Smooth muscle cell (in vitro differentiated cells): ENCODE measurements at regions not wholly inside any gene's neighbourhood (a gene's known extent, or its start where the extent isn't known, plus 50 kb on each side); places are given as distances from the start of the nearest gene placed in this dataset.

Source experiments
- DNase-seq: peaks from one replicate; lab custom pipeline; 2025; ENCODE audit not compliant: unreplicated experiment; lab: John Stamatoyannopoulos, UW
- H2AFZ ChIP-seq: fragments of 200-600 bp; sonication (generic); 2 replicates; pipeline ENCODE4 v1.6.0; 2016; ENCODE audit warnings: antibody characterized with exemption, low read depth, mild to moderate bottlenecking
- H3F3A ChIP-seq: fragments of 200-600 bp; sonication (generic); 2 replicates; pipeline ENCODE4 v1.6.0; 2017; ENCODE audit warnings: antibody characterized with exemption, low read depth
- H3K27ac ChIP-seq: fragments of 200-600 bp; sonication (generic); 2 replicates; pipeline ENCODE4 v1.5.1; 2016; ENCODE audit warnings: low read depth, mild to moderate bottlenecking
- H3K27me3 ChIP-seq: fragments of 200-600 bp; sonication (generic); 2 replicates; pipeline ENCODE4 v1.6.1; 2016; ENCODE audit warnings: low read depth, mild to moderate bottlenecking
- H3K36me3 ChIP-seq: fragments of 200-600 bp; sonication (generic); 2 replicates; pipeline ENCODE4 v1.5.1; 2016; ENCODE audit warnings: low read depth
- H3K4me1 ChIP-seq: fragments of 200-600 bp; sonication (generic); 2 replicates; pipeline ENCODE4 v1.5.1; 2016; ENCODE audit warnings: low read depth
- H3K4me2 ChIP-seq: fragments of 200-600 bp; sonication (generic); 2 replicates; pipeline ENCODE4 v1.6.0; 2016; ENCODE audit warnings: mild to moderate bottlenecking
- H3K4me3 ChIP-seq: fragments of 200-600 bp; sonication (generic); 2 replicates; pipeline ENCODE4 v1.5.1; 2016; ENCODE audit warnings: mild to moderate bottlenecking
- H3K79me2 ChIP-seq: fragments of 200-600 bp; sonication (generic); 2 replicates; pipeline ENCODE4 v1.6.0; 2016; ENCODE audit warnings: low read depth, mild to moderate bottlenecking
- H3K9ac ChIP-seq: fragments of 200-600 bp; sonication (generic); 2 replicates; pipeline ENCODE4 v1.6.0; 2016; ENCODE audit warnings: low read depth
- H3K9me3 ChIP-seq: fragments of 200-600 bp; sonication (generic); replicated peaks from 2 replicates; pipeline ENCODE4 v1.5.1; 2016; ENCODE audit warnings: low read depth
- H4K20me1 ChIP-seq: fragments of 200-600 bp; sonication (generic); 2 replicates; pipeline ENCODE4 v1.6.0; 2016; ENCODE audit warnings: low read depth
- WGBS: methylation state at CpG from one replicate; pipeline ENCODE4 v1.1.7; 2016; ENCODE audit warnings: low lambda C conversion rate; 5-methylcytosine and 5-hydroxymethylcytosine counted together
- TF ChIP-seq, protein P1 (sequence below): fragments of 200-600 bp; sonication (generic); IDR thresholded peaks from 2 replicates; pipeline ENCODE4 v1.5.1; 2017; ENCODE audit warnings: borderline replicate concordance, mild to moderate bottlenecking, antibody characterized with exemption; ENCODE audit not compliant: insufficient read depth, poor library complexity, severe bottlenecking

GRCh38 chr12:60616400-60616799, 1020.6 kb downstream of the SLC16A7 start:
- H3K4me1 ChIP-seq: no peaks in the 10 kb centered on the region
- no peaks in the 10 kb centered on the region for H4K20me1 ChIP-seq
- no peak overlapping the region for H3K27ac ChIP-seq
- no peak overlapping the region for H3K4me3 ChIP-seq
- H3K9me3 ChIP-seq: no peaks in the 10 kb centered on the region
- no peaks in the 10 kb centered on the region for H3K36me3 ChIP-seq
- H3K79me2 ChIP-seq: no peaks in the 10 kb centered on the region
- H3F3A ChIP-seq: no peaks in the 10 kb centered on the region
- no peak overlapping the region for H3K9ac ChIP-seq
- DNase-seq: no peak
- H2AFZ ChIP-seq: no peak overlapping the region
- H3K27me3 ChIP-seq: no peaks in the 10 kb centered on the region
- H3K4me2 ChIP-seq: no peak overlapping the region
- TF ChIP-seq, protein P1, sequence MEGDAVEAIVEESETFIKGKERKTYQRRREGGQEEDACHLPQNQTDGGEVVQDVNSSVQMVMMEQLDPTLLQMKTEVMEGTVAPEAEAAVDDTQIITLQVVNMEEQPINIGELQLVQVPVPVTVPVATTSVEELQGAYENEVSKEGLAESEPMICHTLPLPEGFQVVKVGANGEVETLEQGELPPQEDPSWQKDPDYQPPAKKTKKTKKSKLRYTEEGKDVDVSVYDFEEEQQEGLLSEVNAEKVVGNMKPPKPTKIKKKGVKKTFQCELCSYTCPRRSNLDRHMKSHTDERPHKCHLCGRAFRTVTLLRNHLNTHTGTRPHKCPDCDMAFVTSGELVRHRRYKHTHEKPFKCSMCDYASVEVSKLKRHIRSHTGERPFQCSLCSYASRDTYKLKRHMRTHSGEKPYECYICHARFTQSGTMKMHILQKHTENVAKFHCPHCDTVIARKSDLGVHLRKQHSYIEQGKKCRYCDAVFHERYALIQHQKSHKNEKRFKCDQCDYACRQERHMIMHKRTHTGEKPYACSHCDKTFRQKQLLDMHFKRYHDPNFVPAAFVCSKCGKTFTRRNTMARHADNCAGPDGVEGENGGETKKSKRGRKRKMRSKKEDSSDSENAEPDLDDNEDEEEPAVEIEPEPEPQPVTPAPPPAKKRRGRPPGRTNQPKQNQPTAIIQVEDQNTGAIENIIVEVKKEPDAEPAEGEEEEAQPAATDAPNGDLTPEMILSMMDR: no peak

GRCh38 chr12:60630796-60631195, 1035.0 kb downstream of the SLC16A7 start:
- Histone ChIP-seq H3F3A (no peaks in the 10 kb centered on the region), H3K36me3 (no peaks in the 10 kb centered on the region), H4K20me1 (no peaks in the 10 kb centered on the region), H3K9ac (no peak overlapping the region), H3K4me1 (no peaks in the 10 kb centered on the region), H3K9me3 (no peaks in the 10 kb centered on the region), H3K27me3 (no peaks in the 10 kb centered on the region), H3K79me2 (no peaks in the 10 kb centered on the region), H3K4me2 (no peak overlapping the region), H3K27ac (no peak overlapping the region), H2AFZ (no peak overlapping the region), H3K4me3 (no peak overlapping the region)
- WGBS: 67% methylated on average over 1 of the region's 1 CpG
- DNase-seq: no peak
- TF ChIP-seq, protein P1: no peak

DNA sequence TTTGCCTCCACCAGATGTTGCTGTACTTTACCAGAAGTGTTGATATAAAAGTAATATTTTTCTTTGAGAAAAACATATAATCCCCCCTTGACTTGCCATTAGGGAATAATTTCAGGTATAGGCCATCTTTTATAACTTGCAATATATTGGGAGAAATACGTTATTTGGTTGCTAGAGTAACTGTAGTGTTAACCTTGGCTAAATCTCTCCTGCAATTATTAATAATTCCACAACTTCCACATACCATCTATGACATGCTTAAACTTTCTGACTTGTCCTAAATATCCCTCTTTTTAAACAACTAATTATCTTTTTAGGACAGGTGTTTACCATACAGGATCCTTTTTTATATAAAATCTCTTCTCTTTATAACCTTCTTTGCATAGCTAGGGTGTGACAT, 1048.2 kb downstream of the SLC16A7 start:
- 45% methylated on average over 1 of the region's 1 CpG for WGBS
- no peak for DNase-seq
- Histone ChIP-seq H3K79me2 (no peaks in the 10 kb centered on the region), H3K9me3 (no peaks in the 10 kb centered on the region), H2AFZ (no peak overlapping the region), H3K27me3 (no peaks in the 10 kb centered on the region), H4K20me1 (no peaks in the 10 kb centered on the region), H3K9ac (no peak overlapping the region), H3K4me3 (no peak overlapping the region), H3K4me1 (no peaks in the 10 kb centered on the region), H3K4me2 (no peak overlapping the region), H3F3A (no peaks in the 10 kb centered on the region), H3K36me3 (no peaks in the 10 kb centered on the region), H3K27ac (no peak overlapping the region)
- TF ChIP-seq, protein P1: no peak

GRCh38 chr12:60666895-60667294, 1071.1 kb downstream of the SLC16A7 start:
- H3K4me3 ChIP-seq: no peak overlapping the region
- H3K79me2 ChIP-seq: no peaks in the 10 kb centered on the region
- TF ChIP-seq, protein P1: no peak

More at GRCh38 chr12:60666895-60667294, 1071.1 kb downstream of the SLC16A7 start:
- H3K9ac ChIP-seq: no peak overlapping the region
- H3K4me1 ChIP-seq: no peaks in the 10 kb centered on the region
- no peak overlapping the region for H3K27ac ChIP-seq
- H3K9me3 ChIP-seq: no peaks in the 10 kb centered on the region
- WGBS: 79% methylated on average over 5 of the region's 5 CpGs
- no peak overlapping the region for H2AFZ ChIP-seq
- H3K36me3 ChIP-seq: no peaks in the 10 kb centered on the region
- no peak for DNase-seq
- no peaks in the 10 kb centered on the region for H3F3A ChIP-seq
- no peaks in the 10 kb centered on the region for H4K20me1 ChIP-seq
- no peaks in the 10 kb centered on the region for H3K27me3 ChIP-seq
- no peak overlapping the region for H3K4me2 ChIP-seq
